Stimulated activated CD4-positive, alpha-beta T cell treated with anti-CD3 and anti-CD28 coated beads, Interleukin-1b, Interleukin-23, amount 100 ng/mL, for 4 hours (primary cell): ENCODE measurements at regions not wholly inside any gene's neighbourhood (a gene's known extent, or its start where the extent isn't known, plus 50 kb on each side); places are given as distances from the start of the nearest gene placed in this dataset.
"Not testable (repeated sequence)": the region's sequence is repeated elsewhere in the genome, so short reads cannot be mapped to it uniquely, and the experiment has no call there.

Source experiments
- DNase-seq, 2 donors: peaks; one replicate each; pipeline ENCODE4 v3.0.0-alpha.2; 2020; ENCODE audit warnings: low read depth in 2 of 2

DNA sequence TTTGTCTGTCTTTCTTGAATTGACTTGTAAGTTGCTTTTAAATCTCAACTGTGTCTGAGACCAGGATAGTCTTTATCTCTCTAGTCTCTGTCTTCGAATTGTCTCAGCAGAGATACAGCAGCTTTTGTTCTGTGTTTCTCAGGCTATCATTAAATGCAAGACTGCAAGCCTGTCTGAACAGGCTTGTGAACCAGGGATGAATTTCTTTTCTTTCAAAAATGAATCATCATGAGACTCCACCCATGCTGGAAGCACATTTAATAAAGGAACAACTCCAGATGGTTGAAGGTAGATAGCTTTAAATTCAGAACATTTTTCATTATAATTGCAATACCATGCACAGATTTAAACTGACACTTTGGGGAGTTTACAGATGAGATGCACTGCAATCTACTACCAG, 155.9 kb downstream of the SEC23IP start:
- no peak for DNase-seq

DNA sequence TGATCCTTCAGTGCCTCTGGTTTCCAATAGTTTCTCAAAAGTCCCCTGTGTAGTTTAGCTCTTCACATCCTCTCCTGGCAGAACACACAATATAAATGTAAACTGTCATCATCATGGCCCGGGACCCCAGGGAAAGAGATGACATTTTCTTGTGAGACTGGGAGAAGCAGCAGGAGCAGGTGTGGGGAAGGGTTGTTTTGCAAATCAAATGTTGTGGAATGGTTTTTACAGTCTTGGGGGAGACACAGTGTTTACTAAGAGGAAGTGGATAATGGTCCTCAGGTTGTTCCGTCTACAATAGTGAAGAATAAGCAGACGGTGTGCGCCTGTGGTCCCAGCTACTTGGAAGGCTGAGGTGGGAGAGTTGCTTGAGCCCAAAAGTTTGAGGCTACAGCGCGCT, 159.1 kb downstream of the SEC23IP start:
- DNase-seq = no peak

DNA sequence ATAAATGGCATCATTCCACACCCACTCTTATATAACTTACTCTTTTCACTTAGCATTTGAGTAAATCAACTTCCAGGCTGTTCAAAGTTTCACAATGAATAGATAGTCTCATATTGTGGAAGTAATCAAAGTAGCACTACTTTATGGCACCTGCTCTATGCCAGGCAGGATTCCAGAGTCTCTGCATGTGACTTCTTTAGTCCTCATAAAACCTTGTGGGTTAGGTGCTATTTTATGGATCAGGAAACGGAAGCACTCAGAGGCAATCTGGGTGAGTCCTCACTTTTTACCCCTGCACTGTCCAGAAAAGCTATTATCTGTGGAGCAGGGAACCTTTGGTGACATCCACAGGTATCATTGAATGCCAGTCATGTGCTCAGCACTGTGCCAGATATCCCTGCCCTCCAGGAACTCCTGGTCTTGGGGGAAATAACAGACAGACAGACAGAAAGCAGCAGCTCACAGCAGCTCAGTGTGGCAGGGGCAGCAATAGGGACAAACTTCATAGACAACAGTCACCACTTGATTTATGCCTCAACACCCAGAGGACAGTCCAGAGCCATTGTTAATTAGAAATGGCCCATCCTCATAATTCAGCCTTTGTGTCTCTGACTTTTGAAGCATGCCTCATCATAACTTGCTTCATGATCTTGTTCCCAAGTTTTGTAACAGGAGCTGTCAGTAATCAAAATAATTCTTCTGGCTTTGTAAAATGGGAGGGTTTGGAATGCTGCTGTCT, 160.6 kb downstream of the SEC23IP start:
- no peak for DNase-seq

DNA sequence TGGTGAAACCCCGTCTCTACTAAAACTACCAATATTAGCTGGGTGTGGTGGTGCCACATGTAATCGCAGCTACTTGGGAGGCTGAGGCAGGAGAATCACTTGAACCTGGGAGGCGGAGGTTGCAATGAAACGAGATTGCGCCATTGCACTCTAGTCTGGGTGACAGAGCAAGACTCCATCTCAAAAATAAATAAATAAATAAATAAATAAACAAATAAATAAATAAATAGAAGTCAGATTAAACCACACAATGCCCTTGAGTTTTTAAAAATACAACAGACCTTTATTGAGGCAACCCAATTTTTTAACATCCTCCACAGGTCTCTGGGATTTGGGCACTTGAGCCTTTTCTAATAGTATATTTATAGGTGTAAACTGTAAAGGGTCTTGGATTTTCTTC, 167.3 kb downstream of the SEC23IP start:
- not testable (repeated sequence) for DNase-seq

DNA sequence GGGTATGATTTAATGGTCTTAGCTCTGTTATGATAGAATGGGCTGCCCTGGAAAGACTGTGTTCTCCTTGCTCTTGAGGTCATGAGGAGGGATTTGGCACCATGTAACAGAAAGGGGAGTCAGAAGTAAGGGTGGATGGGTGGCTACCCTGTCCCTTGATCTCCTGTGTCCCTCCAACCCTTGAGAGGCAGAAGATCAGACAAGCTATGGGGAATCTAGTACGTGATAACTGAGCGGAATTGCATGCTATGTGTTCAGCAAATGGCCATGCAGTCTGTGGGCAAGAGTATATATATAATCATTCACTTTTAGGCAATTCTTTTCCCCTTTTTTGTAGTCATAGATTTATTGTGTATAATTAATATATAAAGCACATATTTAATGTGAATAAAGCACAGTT, 174.9 kb downstream of the SEC23IP start:
- no peak for DNase-seq

DNA sequence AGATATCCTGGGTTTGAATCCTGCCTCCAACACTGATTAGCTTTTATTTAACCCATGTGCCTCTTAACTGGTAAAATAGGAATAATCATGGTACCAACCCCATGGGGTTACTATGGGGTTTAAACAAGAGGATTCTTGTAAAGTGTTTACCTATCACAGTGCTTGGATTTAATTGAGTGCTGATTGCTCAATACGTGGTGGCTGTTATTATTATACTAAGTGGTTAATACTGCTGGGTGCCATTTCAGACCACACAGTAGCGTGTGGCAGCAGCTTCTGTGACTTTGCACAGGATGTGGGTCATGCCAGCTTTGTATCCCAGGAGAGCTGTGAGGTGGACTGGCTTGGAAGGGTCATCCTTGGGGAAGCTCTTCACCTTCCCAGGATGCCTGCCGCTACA, 177.2 kb downstream of the SEC23IP start:
- no peak for DNase-seq

DNA sequence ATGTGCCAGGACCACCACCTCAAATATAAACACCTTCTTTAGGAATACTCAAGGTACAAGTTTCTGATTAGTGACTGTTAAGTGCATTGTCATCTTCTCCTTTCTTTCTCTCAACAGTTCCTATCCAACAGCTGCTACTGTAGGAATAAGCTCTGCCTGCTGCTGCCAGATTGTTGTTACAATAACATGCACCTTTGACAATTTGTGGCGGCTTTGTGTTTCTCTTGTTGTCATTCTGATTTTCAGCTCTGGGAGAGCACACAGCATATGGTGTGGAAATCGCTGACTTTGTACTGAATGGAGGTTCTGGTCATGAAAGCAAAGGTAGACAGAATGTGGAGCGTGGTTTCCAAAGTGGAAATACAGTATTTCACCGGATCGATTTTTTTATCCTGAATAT, 182.8 kb downstream of the SEC23IP start:
- DNase-seq = no peak

DNA sequence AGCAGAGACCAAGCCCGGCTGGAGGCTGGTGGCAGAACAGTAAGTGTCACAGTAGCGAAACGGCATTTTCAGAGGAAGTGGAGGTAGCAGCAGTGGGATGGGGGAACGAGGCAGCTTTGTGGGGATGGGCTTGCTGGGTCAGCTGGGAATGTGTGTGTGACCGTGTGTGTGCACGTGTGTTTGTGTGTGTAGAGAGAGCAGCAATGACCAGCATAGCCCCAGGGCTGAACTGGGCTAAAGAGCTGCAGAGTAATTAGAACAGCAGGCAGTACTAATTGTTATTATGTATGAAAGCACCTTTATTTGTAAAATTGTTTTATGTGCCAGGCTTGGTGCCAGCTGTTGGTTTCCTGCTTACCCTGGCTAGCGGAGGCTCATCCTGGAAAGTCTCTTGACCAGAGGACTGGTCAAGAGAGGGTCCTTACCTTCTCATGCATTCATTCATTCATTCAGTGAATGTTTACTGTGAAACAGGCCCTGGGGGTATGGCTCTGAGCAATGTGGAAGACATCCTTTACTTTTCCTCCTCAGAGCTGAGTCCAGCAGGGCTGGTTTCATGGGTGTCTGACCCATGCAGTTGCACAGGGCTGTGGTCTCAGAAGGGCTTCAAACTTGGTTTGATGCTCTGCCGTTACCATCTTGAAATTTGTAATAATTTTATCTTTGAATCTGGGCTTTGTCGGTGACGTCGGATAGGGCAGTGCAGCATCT, 184.6 kb downstream of the SEC23IP start:
- DNase-seq = no peak

DNA sequence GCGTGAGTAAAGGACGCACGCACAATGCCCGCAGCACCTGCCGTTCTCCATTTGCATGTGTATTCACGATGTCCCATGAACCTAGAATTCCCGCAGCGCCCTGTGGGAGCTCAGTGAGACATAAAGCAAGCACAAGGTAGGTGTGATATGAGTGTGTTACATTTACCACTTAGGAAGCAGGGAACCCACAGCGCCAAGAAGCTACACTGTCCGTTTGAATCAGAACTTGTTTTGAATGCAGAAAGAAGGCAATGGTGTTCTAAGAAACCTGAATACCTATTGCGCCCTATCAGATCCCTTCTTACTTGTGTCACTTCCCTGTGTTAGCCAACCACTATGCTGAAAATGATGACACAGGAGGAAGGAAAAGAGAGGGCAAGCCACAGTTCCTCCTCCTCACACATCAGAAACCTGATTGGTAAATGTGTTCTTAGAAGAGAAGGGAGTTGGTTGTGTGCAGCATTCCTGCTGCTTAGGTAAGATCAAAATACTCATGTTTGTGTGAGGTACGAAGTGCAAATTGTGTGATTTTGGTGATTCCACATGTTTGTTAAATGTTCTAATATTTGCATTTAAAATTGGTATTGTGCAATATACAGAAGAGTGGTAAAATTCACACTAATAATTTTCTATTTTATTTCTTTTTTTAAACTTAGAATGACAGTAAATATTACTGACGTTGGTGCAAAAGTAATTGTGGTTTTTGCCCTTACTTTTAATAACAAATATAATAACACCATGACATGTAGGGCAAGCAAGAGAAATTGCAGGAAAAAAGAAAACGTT, 185.4 kb downstream of the SEC23IP start:
- no peak for DNase-seq

DNA sequence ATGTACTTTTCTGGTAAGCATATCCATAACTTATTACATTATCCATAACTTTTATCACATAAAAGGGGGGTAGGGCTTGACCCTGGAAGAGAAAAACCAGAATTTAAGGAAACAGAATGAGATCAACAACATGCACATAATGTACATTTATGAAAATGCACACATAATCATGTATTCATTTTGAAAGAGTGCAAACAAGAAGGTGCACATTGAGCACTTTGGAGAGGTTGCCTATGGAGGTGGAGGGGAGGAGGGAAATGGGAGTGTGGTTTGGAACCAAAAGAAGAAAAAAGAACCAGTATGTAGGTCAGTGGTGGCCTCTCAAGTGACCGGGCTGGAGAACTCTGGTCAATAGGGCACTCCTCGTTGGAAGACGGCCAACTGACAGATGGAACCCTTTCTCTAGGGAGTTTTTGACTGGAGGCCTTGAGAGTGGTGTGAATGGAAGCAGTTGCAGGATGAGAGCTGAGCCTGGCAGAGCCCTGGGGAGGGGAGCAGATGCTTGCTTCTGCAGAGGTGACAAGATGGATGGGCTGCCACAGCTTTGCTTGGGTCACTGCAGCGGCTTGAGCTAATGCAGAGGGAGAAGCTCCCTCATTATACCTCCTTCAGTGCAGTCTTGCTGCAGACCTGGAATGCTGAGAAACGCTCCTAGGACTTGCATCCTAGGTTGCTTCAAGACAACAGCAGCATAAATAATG, 192.7 kb downstream of the SEC23IP start:
- DNase-seq = no peak

DNA sequence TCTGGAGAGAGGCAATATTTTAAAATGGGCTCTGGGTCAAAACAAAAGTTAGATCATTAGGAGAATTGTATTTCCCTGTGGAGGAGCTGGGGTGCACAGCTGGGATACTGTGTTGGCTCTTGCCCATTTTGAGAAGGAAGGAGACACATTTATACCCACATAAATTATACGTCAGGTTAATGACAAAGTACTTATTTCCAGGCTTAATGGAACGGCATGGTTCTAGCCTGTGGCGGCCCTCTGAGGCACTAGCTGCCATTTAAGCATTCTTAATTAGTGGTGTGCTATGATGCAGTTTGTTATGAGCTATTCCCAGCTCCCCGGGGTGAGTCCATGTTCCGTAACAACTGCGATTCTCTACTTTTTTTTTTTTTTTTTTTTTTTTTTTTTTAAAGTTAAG, 193.5 kb downstream of the SEC23IP start:
- DNase-seq = no peak

DNA sequence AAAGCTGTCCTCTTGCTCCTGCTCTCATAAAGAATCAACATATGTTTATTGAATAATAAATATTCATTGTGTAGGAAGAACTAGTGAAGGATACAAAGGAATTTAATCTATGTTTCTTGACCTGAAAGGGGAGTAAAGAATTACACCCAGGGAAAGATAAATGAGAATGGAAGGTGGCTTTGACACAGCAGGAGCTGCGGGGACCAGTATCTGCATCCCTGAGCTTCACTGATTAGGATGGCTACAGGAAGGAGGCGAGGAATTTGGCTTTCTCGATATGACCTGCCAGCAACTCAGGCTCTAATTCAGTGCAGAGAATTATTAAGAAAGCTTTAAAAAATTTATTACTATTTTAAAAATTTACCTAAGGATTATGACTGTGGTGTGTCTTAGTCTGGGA, 194.6 kb downstream of the SEC23IP start:
- DNase-seq = no peak

DNA sequence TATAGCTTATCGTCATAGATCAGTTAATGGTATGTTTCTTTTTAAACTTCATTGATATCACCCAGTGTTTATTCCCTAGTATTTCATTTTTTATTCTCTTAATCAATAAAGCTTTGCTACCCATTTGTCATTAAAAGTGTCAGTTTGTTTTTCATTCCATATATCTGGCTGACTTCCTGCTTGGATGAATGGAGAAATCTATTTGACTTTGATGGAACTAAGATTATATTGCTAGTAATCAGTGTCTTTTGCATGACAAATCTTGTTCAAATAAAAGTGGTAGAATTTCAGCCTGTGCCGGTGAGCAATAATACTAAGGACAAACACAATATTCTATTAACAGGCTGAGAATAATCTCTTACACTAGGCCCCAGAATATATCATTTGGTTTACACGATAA, 203.3 kb downstream of the SEC23IP start:
- DNase-seq = no peak

DNA sequence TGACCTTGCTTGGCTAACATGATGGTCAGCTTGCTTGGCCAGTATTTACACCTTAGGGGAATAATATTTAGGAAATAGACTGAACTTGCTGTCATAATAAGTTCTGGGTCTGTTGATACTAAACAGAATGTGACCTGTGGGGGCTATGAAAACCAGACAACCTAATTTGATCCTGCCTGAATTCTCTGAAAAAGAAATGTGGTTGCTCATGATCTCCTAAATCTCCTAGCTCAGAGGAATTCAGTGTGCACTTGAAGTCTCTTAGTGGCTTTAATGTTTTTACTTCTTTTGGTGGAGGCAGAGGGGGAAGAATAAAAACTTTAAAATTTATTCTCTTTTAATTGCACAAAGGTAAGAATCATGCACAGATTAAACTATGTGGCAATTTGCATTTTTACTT, 205.2 kb downstream of the SEC23IP start:
- DNase-seq = no peak

DNA sequence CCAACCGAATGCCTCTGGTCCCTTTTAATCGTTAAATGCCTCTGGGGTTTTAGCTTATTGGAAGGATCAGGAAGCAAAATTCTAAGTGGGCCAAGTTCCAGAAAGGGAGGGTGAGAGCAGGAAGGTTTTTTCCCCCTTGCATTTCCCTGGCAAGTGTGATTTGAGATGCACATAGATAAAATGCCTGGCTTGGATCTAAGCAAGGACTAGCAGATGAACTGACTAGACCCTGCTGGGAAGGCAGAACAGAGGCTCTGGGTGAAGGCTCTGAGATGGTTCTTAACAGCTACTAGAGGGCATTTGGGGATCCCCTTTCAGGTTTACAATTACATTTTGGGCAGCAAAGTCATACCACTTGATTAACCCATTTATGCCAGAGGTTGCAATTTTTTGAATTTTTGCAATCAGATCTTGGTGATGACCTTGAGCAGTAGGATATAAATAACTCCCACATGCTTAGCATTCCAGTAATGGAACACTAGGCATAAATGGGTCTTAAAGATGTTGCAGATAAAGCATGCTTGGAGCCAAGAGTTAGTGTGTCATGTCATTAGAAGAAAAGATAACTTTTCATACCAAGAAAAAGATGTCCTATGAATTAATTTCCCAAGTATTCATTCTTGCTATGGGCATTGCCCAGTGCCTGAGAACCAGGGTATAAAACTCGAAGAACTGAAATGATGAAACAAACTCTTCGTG, 205.9 kb downstream of the SEC23IP start:
- DNase-seq = no peak

DNA sequence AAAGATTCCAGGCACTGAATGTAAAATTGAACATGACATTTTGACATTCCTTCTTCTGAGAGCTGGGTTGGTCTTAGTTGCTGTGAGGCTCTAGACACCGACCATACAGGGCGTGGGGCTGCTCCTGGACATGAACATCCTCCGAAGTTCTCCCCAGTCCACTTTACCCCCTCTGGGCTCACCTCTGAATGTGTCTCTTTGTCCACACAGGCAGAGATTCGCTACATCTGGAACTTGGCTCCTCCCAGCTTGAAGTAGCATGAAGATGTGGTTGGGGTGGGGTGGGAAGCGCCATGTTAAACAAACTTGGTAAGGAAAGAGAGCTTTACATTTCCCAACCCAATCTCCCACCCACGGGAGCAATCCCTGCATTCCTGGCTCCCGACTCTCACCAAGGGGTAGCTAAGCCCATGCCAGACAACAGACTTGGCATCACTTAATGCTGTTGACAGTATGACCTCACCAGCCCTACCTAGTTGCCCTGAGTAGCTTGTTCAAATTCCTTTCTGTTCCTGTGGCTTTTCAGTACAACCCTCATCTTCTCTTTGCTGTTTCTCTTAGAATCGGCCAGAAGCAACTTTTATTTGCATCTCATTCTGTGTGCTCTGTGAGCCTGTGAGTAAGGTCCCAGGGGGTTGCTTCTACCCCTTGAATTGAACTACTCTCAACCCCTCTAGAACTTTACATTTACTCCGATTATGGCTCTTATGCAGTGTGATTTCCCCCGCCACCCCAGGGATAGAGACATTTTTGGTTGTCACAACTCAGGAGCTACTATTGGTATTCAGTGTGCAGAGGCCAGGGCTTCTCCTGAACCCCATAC, 211.4 kb downstream of the SEC23IP start:
- no peak for DNase-seq

DNA sequence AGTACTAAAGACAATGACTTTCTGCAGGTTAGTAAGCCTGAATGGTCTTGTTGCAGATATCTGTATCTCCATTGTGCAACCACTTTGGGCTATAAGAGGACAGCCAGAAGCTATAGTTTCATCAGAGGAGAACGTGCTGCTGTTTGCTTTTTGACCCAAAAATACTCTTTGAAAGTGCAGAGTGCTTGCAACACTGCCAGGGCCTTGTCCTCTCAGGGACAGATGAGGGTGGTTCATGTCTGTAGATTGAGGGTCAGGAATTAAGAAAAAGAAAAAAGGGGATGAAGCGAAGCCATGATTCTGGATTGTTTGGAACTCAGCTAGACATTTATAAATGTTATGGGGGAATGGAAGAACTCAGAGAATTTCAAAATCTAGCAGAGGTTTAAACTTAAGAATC, 212.5 kb downstream of the SEC23IP start:
- DNase-seq = no peak

DNA sequence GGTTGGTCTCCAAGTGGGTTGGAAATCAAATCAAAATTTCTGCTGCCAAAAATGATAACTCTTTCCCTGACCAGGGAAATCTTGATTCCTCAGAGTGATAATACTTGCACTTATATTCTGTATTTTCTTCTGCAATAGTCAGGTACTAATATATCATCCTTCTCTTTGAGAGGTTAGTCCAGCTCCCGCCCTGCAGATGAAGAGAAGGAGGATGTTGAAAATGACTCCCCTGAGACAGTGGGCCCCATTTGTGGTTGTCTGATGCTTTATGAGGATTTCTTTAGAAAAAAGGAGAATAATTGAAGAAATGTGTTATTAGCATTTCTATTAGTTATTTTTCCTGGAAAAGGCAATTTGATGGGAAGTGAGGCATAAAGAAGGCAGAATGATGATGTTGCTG, 213.0 kb downstream of the SEC23IP start:
- no peak for DNase-seq

DNA sequence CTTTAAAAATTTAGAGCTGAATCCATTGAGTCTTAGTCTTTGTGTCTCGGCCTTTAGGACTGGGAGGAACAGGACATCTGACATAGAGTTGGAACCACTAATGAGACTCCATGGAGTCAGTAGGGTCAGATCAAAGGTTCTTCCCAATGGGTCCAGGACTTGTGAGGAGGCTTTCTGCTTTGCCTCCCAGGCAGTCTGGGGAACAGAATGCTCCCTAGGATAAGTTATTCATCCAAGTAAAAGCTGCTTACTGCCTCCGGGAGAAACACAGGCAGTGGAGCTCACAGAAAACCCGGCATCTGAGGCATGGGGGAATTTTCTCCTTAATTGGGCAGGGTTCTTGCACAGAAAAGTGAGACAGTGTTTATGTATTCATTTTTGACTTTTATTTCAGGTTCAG, 216.4 kb downstream of the SEC23IP start:
- DNase-seq = no peak

DNA sequence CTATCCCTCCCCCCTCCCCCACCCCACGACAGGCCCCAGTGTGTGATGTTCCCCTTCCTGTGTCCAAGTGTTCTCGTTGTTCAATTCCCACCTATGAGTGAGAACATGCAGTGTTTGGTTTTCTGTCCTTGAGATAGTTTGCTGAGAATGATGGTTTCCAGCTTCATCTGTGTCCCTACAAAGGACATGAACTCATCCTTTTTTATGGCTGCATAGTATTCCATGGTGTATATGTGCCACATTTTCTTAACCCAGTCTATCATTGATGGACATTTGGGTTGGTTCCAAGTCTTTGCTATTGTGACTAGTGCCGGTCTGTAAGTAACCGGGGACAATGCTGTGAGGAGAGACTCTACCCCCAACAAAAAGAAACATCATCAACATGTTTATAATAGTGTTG, 217.2 kb downstream of the SEC23IP start:
- not testable (repeated sequence) for DNase-seq

DNA sequence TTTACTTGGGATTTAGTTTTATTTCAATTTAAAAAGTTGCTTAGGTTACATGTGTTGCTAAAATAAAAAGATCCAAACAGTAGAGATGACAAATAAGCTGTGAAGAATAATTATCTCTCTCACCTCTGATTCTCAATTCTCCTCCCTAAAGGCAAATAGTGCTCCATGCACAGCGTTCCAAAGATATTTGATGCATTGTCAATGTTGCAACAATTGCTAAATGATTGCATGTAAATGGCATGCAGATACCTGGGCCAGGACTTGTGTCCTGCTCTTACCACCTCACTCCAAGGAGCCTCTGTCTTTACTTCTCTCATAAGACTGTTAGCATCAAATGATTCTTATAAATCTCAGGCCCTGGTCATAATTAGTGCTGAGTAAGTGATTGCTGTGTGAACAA, 217.7 kb downstream of the SEC23IP start:
- no peak for DNase-seq
